ENCODE measurements at regions not wholly inside any gene's neighbourhood (a gene's known extent, or its start where the extent isn't known, plus 50 kb on each side); places are given as distances from the start of the nearest gene placed in this dataset.

- no peak overlapping the region for H3K27ac ChIP-seq (ENCODE audit: control insufficient read depth, insufficient read depth, low read length)
- no peaks in the 10 kb centered on the region for H3K36me3 ChIP-seq (ENCODE audit: control insufficient read depth in 2 of 2, extremely low read depth in 1 of 2, insufficient read depth in 2 of 2, low read length in 2 of 2)
- no peaks in the 10 kb centered on the region for H3K9me1 ChIP-seq (ENCODE audit: control insufficient read depth, extremely low read depth, insufficient read depth, low read length)
- FAIRE-seq (no peak), DNase-seq (ENCODE audit: low read depth, low spot score) (no peak)
- dilution Hi-C loops (cut with MboI; ENCODE audit: extremely low pct_ligation_motif_present, low sequenced_read_pairs) = no loop called here
- no peaks in the 10 kb centered on the region for H3K79me2 ChIP-seq (ENCODE audit: control insufficient read depth, insufficient read depth, low read length)
- H3K9me3 ChIP-seq (ENCODE audit: control insufficient read depth, low read depth, low read length) = no peaks in the 10 kb centered on the region
- no peak overlapping the region for H3K9ac ChIP-seq (ENCODE audit: control insufficient read depth, extremely low read depth, insufficient read depth, low read length)
- H4K20me1 ChIP-seq (ENCODE audit: control insufficient read depth, extremely low read depth, insufficient read depth, low read length) = no peaks in the 10 kb centered on the region
- no peaks in the 10 kb centered on the region for H3K27me3 ChIP-seq (ENCODE audit: control insufficient read depth, extremely low read depth, insufficient read depth, low read length)
- H3K4me1 ChIP-seq (ENCODE audit: control insufficient read depth, extremely low read depth, insufficient read depth, low read length) = no peaks in the 10 kb centered on the region
- TF ChIP-seq CTCF (optimal IDR thresholded peaks at IDR 0.05 in 1 of 3, IDR thresholded peaks at IDR 0.05 in 1 of 3, conservative IDR thresholded peaks at IDR 0.05 in 1 of 3; ENCODE audit: extremely low read depth in 1 of 3, insufficient read depth in 2 of 3, low read length in 3 of 3) (no peak), EZH2 (IDR thresholded peaks at IDR 0.05; ENCODE audit: low read length) (no peak)
- H2AFZ ChIP-seq (ENCODE audit: control insufficient read depth, low read length) = no peak overlapping the region
- no peak overlapping the region for H3K4me3 ChIP-seq (ENCODE audit: control insufficient read depth in 2 of 3, extremely low read depth in 1 of 3, insufficient read depth in 2 of 3, low read depth in 1 of 3, low read length in 3 of 3)
- no peak overlapping the region for H3K4me2 ChIP-seq (ENCODE audit: control insufficient read depth, extremely low read depth, insufficient read depth, low read depth, low read length)
Observed at GRCh38 chr10:42985436-42986316, 91.2 kb upstream of the RET start.

- no peak for TF ChIP-seq EZH2 (IDR thresholded peaks at IDR 0.05; ENCODE audit: low read length)
- no peak for TF ChIP-seq CTCF (optimal IDR thresholded peaks at IDR 0.05 in 1 of 3, IDR thresholded peaks at IDR 0.05 in 1 of 3, conservative IDR thresholded peaks at IDR 0.05 in 1 of 3; ENCODE audit: extremely low read depth in 1 of 3, insufficient read depth in 2 of 3, low read length in 3 of 3)
- Histone ChIP-seq H3K4me2 (ENCODE audit: control insufficient read depth, extremely low read depth, insufficient read depth, low read depth, low read length) (no peak overlapping the region), H4K20me1 (ENCODE audit: control insufficient read depth, extremely low read depth, insufficient read depth, low read length) (no peaks in the 10 kb centered on the region), H3K27ac (ENCODE audit: control insufficient read depth, insufficient read depth, low read length) (no peak overlapping the region), H3K36me3 (ENCODE audit: control insufficient read depth in 2 of 2, extremely low read depth in 1 of 2, insufficient read depth in 2 of 2, low read length in 2 of 2) (no peaks in the 10 kb centered on the region), H3K79me2 (ENCODE audit: control insufficient read depth, insufficient read depth, low read length) (no peaks in the 10 kb centered on the region), H2AFZ (ENCODE audit: control insufficient read depth, low read length) (no peak overlapping the region), H3K9me3 (ENCODE audit: control insufficient read depth, low read depth, low read length) (no peaks in the 10 kb centered on the region), H3K4me1 (ENCODE audit: control insufficient read depth, extremely low read depth, insufficient read depth, low read length) (no peaks in the 10 kb centered on the region), H3K4me3 (ENCODE audit: control insufficient read depth in 2 of 3, extremely low read depth in 1 of 3, insufficient read depth in 2 of 3, low read depth in 1 of 3, low read length in 3 of 3) (no peak overlapping the region), H3K9ac (ENCODE audit: control insufficient read depth, extremely low read depth, insufficient read depth, low read length) (no peak overlapping the region), H3K27me3 (ENCODE audit: control insufficient read depth, extremely low read depth, insufficient read depth, low read length) (no peaks in the 10 kb centered on the region), H3K9me1 (ENCODE audit: control insufficient read depth, extremely low read depth, insufficient read depth, low read length) (no peaks in the 10 kb centered on the region)
- FAIRE-seq (no peak), DNase-seq (ENCODE audit: low read depth, low spot score) (no peak)
- dilution Hi-C loops (cut with MboI; ENCODE audit: extremely low pct_ligation_motif_present, low sequenced_read_pairs) = no loop called here
Observed at GRCh38 chr10:42986633-42987032, 90.2 kb upstream of the RET start.
